ENCODE measurements at regions not wholly inside any gene's neighbourhood (a gene's known extent, or its start where the extent isn't known, plus 50 kb on each side); places are given as distances from the start of the nearest gene placed in this dataset.

DNA sequence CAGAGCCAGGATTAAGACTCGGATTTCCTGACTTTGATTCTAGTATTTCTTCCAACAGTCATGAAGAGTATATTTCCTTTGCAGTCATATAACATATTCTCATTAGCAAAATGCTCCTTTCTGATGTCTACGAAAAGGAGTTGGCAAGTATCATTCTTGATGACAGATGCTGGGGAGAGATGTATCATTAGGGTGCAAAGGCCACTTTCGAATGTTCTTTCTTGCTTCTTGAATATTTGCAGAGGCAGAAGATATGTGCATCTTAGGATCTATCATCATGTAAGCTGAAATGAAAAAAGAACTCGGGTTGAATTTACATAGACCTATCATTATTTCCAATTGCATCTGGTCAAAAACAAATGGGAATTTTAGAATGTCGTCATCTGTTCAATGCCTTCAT lies 294.4 kb downstream of the BAMBI start:
- Mint-ChIP-seq H3K4me3 (no peak overlapping the region), H3K27me3 (no peaks in the 10 kb centered on the region), H3K36me3 (no peaks in the 10 kb centered on the region), H3K4me1 (no peaks in the 10 kb centered on the region), H3K27ac (no peak overlapping the region), H3K9me3 (peaks cover 0 to 10% (median 7%) of the 10 kb centered on the region in 7 donors)
- ATAC-seq (ENCODE audit: low read depth in 2 of 2) = no peak
- DNase-seq = no peak

DNA sequence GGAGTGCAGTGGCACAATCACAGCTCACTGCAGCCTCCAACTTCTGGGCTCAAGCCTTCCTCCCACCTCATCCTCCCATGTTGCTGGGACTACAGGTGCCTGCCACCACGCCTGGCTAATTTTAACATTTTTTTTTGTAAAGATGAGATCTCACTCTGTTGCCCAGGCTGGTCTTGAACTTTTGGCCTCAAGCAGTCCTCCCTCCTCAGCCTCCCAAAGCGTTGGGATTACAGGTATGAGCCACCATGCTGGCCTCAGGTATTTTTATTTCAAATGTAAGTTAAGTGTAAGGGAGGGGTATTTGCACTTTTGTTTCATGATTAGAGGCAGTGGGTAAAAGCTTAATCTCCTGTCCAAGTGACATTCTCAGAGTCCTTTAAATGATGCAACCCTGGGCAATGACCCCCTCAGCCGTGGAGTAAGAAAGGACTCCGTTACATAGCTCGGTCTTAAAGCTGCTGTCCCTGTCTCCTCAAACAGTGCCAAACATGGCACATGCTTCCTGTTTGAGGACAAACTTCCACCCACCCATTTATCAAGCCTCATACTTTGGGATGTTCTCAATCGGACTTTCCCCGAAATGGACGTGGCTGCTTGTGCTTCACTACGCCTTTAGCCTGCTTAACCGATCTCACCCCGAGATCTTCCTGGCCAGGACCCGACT lies 296.1 kb downstream of the BAMBI start:
- Mint-ChIP-seq H3K9me3 (peaks cover 4 to 18% (median 12%) of the 10 kb centered on the region in 7 donors), H3K4me3 (no peak overlapping the region), H3K4me1 (no peaks in the 10 kb centered on the region), H3K27ac (no peak overlapping the region), H3K27me3 (no peaks in the 10 kb centered on the region), H3K36me3 (no peaks in the 10 kb centered on the region)
- no peak for ATAC-seq (ENCODE audit: low read depth in 2 of 2)
- DNase-seq = no peak

DNA sequence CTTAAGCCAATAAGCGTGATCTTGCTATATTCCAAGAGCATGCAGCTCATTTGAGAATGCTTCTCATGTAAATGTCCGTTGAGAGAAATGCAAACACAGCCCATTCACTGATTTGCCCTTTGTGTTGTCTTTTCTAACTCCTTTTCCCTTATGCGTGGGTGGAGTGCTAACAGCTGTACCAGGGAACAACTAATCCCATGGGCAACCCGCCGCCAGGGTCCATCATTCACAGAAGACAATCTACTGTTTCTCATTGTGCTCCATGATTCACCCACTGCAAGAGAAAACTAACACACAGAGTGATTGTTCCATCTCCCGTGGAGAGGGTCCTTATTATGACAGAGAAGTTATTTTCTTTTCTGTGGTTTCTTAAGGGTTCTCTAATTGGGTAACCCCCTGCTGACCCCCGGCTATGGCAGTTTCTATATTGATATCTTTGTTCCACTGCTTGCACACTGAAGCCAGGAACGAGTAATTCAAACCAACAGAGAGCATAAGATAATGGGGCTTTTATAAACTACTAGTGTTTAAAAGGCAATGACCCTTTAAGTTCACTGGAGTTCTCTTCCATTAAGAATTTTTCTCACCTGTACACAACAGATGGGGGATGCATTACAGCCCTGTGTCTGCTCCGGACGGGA lies 298.7 kb downstream of the BAMBI start:
- H3K27me3 Mint-ChIP-seq = no peaks in the 10 kb centered on the region
- no peak overlapping the region for H3K27ac Mint-ChIP-seq
- H3K4me1 Mint-ChIP-seq = peaks cover 0 to 3% (median 0%) of the 10 kb centered on the region in 3 donors
- H3K4me3 Mint-ChIP-seq = no peak overlapping the region
- no peak for DNase-seq
- peaks cover 4 to 20% (median 12%) of the 10 kb centered on the region in 7 donors for H3K9me3 Mint-ChIP-seq
- no peak for ATAC-seq (ENCODE audit: low read depth in 2 of 2)
- no peaks in the 10 kb centered on the region for H3K36me3 Mint-ChIP-seq

DNA sequence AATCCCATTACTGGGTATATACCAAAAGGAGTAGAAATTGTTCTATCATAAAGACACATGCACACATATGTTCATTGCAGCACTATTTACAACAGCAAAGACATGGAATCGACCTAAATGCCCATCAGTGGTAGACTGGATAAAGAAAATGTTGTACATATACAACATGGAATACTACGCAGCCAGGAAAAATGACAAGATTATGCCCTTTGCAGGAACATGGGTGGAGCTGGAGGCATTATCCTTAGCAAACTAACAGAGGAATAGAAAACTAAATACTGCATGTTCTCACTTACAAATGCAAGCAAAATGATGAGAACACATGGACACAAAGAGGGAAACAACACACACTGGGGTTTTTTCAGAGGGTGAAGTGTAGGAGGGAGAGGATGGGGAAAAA lies 300.2 kb downstream of the BAMBI start:
- DNase-seq (no peak), ATAC-seq (ENCODE audit: low read depth in 2 of 2) (no peak)
- Mint-ChIP-seq H3K4me1 (peaks cover 0 to 5% (median 0%) of the 10 kb centered on the region in 3 donors), H3K27me3 (no peaks in the 10 kb centered on the region), H3K9me3 (peaks cover 5 to 18% (median 12%) of the 10 kb centered on the region in 7 donors), H3K4me3 (no peak overlapping the region), H3K27ac (no peak overlapping the region), H3K36me3 (no peaks in the 10 kb centered on the region)

DNA sequence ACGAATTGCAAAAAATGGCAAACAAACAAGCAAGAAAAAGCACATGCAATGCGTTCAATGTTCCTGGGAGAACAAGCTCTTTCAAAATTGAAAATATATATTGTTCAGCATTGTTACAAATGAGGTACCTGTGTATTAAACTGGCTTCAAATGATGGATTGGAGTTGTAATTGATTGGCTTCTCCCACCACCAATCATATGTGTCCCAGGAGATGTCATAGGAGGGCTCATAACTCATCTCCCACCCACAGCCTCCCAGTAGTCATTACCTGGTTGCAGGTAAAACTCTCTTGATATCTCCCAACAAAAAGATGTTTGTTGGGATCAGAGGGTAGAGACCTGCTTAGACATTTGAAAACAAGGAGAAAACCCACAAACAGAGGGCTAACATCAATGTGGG lies 302.9 kb downstream of the BAMBI start:
- peaks cover 4 to 18% (median 11%) of the 10 kb centered on the region in 7 donors for H3K9me3 Mint-ChIP-seq
- H3K27me3 Mint-ChIP-seq = no peaks in the 10 kb centered on the region
- no peak overlapping the region for H3K27ac Mint-ChIP-seq
- no peak for DNase-seq
- H3K4me1 Mint-ChIP-seq = peaks cover 0 to 5% (median 5%) of the 10 kb centered on the region in 3 donors
- ATAC-seq (ENCODE audit: low read depth in 2 of 2) = no peak
- H3K36me3 Mint-ChIP-seq = no peaks in the 10 kb centered on the region
- H3K4me3 Mint-ChIP-seq = no peak overlapping the region

DNA sequence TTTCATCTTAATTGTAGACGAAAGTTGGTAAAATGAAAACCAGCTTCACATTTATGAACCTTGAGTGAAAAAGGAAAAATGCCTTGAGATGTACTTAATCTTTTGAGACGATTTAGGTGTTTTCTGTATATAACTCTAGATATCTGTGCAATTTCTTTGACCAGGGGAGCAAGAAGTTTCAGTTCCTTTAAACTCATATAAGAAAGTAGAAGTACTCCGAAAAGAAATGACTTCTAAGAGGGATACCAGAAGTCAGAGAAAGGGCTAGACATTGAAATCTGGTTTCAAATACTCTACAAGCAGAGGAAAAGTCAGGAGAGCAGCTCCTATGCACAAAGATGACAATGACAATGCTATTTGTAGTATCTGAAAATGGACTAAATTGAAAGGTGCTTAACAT lies 303.7 kb downstream of the BAMBI start:
- H3K36me3 Mint-ChIP-seq = no peaks in the 10 kb centered on the region
- no peak for ATAC-seq (ENCODE audit: low read depth in 2 of 2)
- H3K27ac Mint-ChIP-seq = no peak overlapping the region
- H3K27me3 Mint-ChIP-seq = no peaks in the 10 kb centered on the region
- H3K9me3 Mint-ChIP-seq = peaks cover 2 to 18% (median 9%) of the 10 kb centered on the region in 7 donors
- no peak overlapping the region for H3K4me3 Mint-ChIP-seq
- H3K4me1 Mint-ChIP-seq = peaks cover 0 to 5% (median 5%) of the 10 kb centered on the region in 3 donors
- DNase-seq = no peak

DNA sequence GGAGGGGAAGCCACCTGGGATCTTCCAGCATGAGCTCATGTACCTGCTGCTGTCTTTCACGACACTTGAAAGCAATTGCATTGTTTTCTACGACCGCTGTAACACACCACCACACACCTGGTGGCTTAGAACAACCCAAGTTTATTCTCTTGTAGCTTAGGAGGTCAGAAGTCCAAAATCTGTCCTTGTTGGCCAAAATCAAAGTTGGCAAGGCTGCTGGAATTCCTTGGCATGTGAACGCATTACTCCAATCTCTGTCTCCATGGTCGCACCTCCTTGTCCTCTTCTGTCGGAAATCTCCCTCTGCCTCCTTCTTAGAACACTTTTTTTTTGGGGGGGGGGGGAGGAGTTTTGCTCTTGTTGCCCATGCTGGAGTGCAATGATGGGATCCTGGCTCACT lies 305.7 kb downstream of the BAMBI start:
- H3K27me3 Mint-ChIP-seq = peaks cover 0 to 8% (median 7%) of the 10 kb centered on the region in 3 donors
- DNase-seq (no peak), ATAC-seq (ENCODE audit: low read depth in 2 of 2) (no peak)
- no peak overlapping the region for H3K4me3 Mint-ChIP-seq
- H3K36me3 Mint-ChIP-seq = no peaks in the 10 kb centered on the region
- peaks cover 0 to 5% (median 5%) of the 10 kb centered on the region in 3 donors for H3K4me1 Mint-ChIP-seq
- no peak overlapping the region for H3K27ac Mint-ChIP-seq
- H3K9me3 Mint-ChIP-seq = peaks cover 2 to 11% (median 4%) of the 10 kb centered on the region in 7 donors

DNA sequence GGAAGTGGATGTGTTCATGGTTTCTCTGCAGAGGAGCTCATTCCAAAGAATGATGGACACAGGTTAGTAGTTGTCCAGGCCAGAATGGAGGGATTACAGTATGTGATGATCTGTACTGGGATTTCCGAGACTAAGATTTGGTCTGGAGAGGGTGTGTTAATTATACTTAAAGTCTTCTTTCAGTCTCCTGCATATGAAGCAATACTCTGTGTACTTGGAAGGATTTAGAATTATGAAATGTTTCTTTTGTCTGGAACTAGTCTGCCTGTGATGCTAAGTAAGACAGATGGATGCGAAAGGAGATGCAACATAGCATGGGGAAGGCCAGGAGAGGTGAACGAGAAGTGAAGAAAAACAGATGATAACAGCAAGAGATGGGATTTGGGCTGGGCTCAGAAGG lies 305.1 kb upstream of the LYZL1 start:
- Mint-ChIP-seq H3K9me3 (peaks cover 0 to 11% (median 3%) of the 10 kb centered on the region in 7 donors), H3K36me3 (no peaks in the 10 kb centered on the region), H3K4me3 (no peak overlapping the region), H3K27ac (no peak overlapping the region), H3K4me1 (peaks cover 0 to 5% (median 5%) of the 10 kb centered on the region in 3 donors), H3K27me3 (peaks cover 4 to 13% (median 8%) of the 10 kb centered on the region in 3 donors)
- ATAC-seq (ENCODE audit: low read depth in 2 of 2) = no peak
- DNase-seq = no peak

DNA sequence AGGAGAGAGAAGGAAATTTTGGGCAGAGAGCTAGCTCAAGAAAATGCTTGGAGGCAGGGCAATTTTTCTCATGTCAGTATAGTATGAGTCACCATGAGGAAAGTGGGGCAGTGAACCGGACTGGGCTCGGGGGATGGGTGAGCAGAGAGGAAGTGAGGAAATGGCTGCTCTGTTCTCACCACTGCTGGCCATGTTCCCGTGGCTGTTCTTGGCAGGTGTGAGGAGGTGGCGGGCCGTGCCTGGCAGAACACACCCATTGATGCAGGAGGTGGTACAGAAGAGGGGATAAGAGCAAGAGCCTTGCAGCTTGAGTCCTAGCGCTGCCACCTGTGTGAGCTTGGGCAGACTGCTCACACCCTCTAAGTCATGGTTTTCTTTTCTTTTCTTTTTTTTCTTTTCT lies 304.4 kb upstream of the LYZL1 start:
- H3K4me3 Mint-ChIP-seq = no peak overlapping the region
- peaks cover 0 to 5% (median 5%) of the 10 kb centered on the region in 3 donors for H3K4me1 Mint-ChIP-seq
- no peak for DNase-seq
- ATAC-seq (ENCODE audit: low read depth in 2 of 2) = no peak
- no peaks in the 10 kb centered on the region for H3K36me3 Mint-ChIP-seq
- H3K27me3 Mint-ChIP-seq = peaks cover 6 to 13% (median 8%) of the 10 kb centered on the region in 3 donors
- peak overlapping the region in 1 of 6 donors; percentile 85 for H3K27ac Mint-ChIP-seq
- H3K9me3 Mint-ChIP-seq = peaks cover 0 to 11% (median 3%) of the 10 kb centered on the region in 7 donors

DNA sequence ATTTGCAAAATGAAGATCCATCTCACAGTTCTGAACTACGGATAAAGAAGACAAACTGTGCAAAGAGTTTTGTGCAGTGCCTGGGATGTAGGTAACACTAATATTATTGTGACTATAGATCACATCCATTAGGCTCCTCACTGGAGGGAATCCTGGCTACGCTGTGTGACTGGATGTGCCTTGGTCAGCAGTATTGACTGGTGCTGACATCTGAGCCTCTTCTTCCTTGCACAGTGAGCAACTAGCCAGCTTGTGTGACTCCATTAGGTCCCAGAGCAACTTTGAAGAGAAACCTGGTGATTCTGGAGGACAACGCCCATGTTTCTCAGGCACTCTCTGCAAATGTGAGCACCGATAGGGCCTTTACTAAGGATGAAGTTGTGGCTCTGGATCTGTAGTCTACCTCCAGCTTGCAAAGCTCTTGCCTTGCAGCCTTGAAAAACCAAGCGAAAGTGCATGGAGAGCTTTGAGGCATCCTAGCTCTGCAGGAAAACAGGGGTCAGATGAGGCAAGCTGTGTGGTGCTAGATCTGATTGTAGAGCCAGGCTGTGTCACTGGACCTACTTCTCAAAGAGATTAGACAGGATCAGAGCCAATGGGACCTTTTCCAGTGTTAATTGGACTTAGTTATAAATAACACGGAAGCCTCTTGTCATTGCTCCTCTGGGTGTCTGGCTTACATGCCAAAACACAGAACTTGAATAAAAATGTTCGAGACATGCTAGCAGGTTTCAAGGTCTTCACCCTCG lies 303.6 kb upstream of the LYZL1 start:
- peaks cover 0 to 5% (median 5%) of the 10 kb centered on the region in 3 donors for H3K4me1 Mint-ChIP-seq
- H3K4me3 Mint-ChIP-seq = no peak overlapping the region
- H3K36me3 Mint-ChIP-seq = no peaks in the 10 kb centered on the region
- peaks cover 0 to 11% (median 3%) of the 10 kb centered on the region in 7 donors for H3K9me3 Mint-ChIP-seq
- DNase-seq (no peak), ATAC-seq (ENCODE audit: low read depth in 2 of 2) (no peak)
- H3K27me3 Mint-ChIP-seq = peaks cover 7 to 13% (median 8%) of the 10 kb centered on the region in 3 donors
- H3K27ac Mint-ChIP-seq = no peak overlapping the region

DNA sequence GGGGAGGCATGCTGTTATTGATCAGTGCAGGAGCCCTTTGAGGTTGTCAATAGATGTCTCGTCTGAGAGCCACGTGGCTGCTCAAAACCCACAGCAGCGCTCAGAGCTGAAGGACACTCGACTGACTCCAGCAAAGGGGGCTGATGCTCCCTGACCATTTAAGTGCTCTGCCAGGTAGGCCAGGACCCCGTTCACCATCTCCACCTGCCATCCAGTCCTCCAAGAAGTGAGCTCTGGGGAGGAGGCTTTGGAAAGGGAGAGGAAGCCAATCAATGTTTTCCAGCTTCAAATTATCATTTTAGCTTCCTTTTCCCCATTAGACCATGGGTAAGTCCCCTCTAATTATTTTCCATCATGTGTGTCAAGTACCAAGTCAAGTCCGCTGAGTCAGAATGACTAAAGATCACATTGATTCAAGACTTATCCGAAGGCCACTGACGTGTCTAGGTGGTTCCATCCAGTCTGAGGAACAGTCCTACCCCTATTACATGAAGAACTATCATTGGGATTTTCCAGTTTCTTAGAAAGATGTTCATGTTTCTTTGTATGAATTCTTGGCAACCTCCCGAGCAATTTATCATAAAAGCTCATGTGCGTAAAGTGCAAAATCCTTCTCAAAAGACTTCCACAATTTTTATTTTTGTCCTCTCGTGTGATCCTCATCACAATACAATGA lies 302.6 kb upstream of the LYZL1 start:
- DNase-seq = no peak
- H3K36me3 Mint-ChIP-seq = no peaks in the 10 kb centered on the region
- peaks cover 0 to 5% (median 0%) of the 10 kb centered on the region in 3 donors for H3K4me1 Mint-ChIP-seq
- peaks cover 0 to 11% (median 3%) of the 10 kb centered on the region in 7 donors for H3K9me3 Mint-ChIP-seq
- H3K27ac Mint-ChIP-seq = no peak overlapping the region
- peak overlapping the region in 1 of 8 donors; percentile 59 for H3K4me3 Mint-ChIP-seq
- H3K27me3 Mint-ChIP-seq = peaks cover 7 to 13% (median 8%) of the 10 kb centered on the region in 3 donors
- ATAC-seq (ENCODE audit: low read depth in 2 of 2) = no peak

DNA sequence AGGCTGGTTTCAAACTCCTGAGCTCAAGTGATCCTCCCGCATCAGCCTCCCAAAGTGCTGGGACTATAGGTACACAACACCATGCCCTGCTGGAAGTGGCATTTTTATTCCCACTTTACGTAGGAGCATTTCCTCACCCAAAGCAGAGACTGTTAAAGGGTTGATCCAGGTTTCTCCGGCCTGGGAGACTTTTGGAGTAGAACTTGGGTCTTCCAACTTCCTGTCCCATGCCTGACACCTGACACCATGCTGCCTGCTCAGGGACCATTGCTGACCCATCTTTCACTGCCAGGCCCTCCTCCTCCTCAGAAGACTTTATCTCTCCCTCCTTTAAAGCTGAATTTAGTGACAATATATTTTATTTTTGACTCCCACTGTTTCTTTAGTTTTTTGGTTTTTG lies 302.0 kb upstream of the LYZL1 start:
- Mint-ChIP-seq H3K4me3 (no peak overlapping the region), H3K9me3 (peaks cover 0 to 11% (median 3%) of the 10 kb centered on the region in 7 donors), H3K27me3 (peaks cover 7 to 13% (median 8%) of the 10 kb centered on the region in 3 donors)

More for the DNA sequence above, 302.0 kb upstream of the LYZL1 start:
- no peak for ATAC-seq (ENCODE audit: low read depth in 2 of 2)
- no peak overlapping the region for H3K27ac Mint-ChIP-seq
- no peak for DNase-seq
- H3K4me1 Mint-ChIP-seq = peaks cover 0 to 5% (median 0%) of the 10 kb centered on the region in 3 donors
- no peaks in the 10 kb centered on the region for H3K36me3 Mint-ChIP-seq

Data from naive B cell (primary cell).